Suprapubic skin (tissue), 4 donors: ENCODE measurements at regions not wholly inside any gene's neighbourhood (a gene's known extent, or its start where the extent isn't known, plus 50 kb on each side); places are given as distances from the start of the nearest gene placed in this dataset.

Source experiments
- DNase-seq, 2 donors: peaks; one replicate each; pipeline ENCODE4 v3.0.0-alpha.2; 2019; ENCODE audit warnings: low spot score in 2 of 2
- H3K27ac ChIP-seq: fragments of 200-600 bp; sonication (generic); one replicate; pipeline ENCODE4 v1.5.1; 2019
- H3K27me3 ChIP-seq: fragments of 200-600 bp; sonication (generic); one replicate; pipeline ENCODE4 v1.5.1; 2019
- H3K36me3 ChIP-seq: fragments of 200-600 bp; sonication (generic); one replicate; pipeline ENCODE4 v1.5.1; 2019
- H3K4me1 ChIP-seq: fragments of 200-600 bp; sonication (generic); one replicate; pipeline ENCODE4 v1.5.1; 2019
- H3K4me3 ChIP-seq: fragments of 200-600 bp; sonication (generic); one replicate; pipeline ENCODE4 v1.5.1; 2019; ENCODE audit warnings: mild to moderate bottlenecking
- H3K9me3 ChIP-seq: fragments of 200-600 bp; sonication (generic); one replicate; pipeline ENCODE4 v1.5.1; 2019
- CTCF ChIP-seq, 2 donors: fragments of 200-600 bp in 1 of 2; fragments of 450-650 bp in 1 of 2; sonication (generic) in 1 of 2; IDR thresholded peaks; one replicate each; pipeline ENCODE4 v1.5.1; 2016 to 2019; ENCODE audit warnings: antibody characterized with exemption in 2 of 2, mild to moderate bottlenecking in 1 of 2, moderate library complexity in 1 of 2
- EP300 ChIP-seq: sonication (generic); formaldehyde crosslinking; IDR thresholded peaks from one replicate; pipeline ENCODE4 v1.6.1; 2017; ENCODE audit warnings: antibody characterized with exemption
- POLR2A ChIP-seq, 2 donors: fragments of 450-650 bp; IDR thresholded peaks; one replicate each; pipeline ENCODE4 v1.6.1; 2017; ENCODE audit warnings: antibody characterized with exemption in 2 of 2, mild to moderate bottlenecking in 2 of 2, moderate library complexity in 2 of 2
- POLR2AphosphoS5 ChIP-seq, 3 donors: sonication (generic); formaldehyde crosslinking; IDR thresholded peaks; one replicate each; pipeline ENCODE4 v1.6.1; 2017; ENCODE audit warnings: antibody characterized with exemption in 3 of 3
- WGBS: methylation state at CpG from one replicate; pipeline ENCODE4 v1.1.5; 2018; 5-methylcytosine and 5-hydroxymethylcytosine counted together

- no peak for TF ChIP-seq CTCF (IDR thresholded peaks at IDR 0.05)
- TF ChIP-seq POLR2A (IDR thresholded peaks at IDR 0.05), result no peak
- no peak for TF ChIP-seq EP300
- no peak for TF ChIP-seq POLR2AphosphoS5 (IDR thresholded peaks at IDR 0.05)
- no peak for DNase-seq
- no peaks in the 10 kb centered on the region for H3K27me3 ChIP-seq
- 78% methylated on average over 2 of the region's 2 CpGs for WGBS
- H3K4me3 ChIP-seq, result no peak overlapping the region
- H3K36me3 ChIP-seq, result no peaks in the 10 kb centered on the region
- no peaks in the 10 kb centered on the region for H3K4me1 ChIP-seq
- H3K27ac ChIP-seq, result no peak overlapping the region
- no peaks in the 10 kb centered on the region for H3K9me3 ChIP-seq
Measured at GRCh38 chr1:215377746-215378145, 189.4 kb upstream of the KCTD3 start.

GRCh38 chr1:215380566-215380965 is 186.5 kb upstream of the KCTD3 start:
- 100% methylated on average over 1 of the region's 1 CpG for WGBS
- Histone ChIP-seq H3K27ac (no peak overlapping the region), H3K9me3 (no peaks in the 10 kb centered on the region), H3K36me3 (no peaks in the 10 kb centered on the region), H3K27me3 (no peaks in the 10 kb centered on the region), H3K4me1 (no peaks in the 10 kb centered on the region), H3K4me3 (no peak overlapping the region)
- no peak for TF ChIP-seq EP300
- TF ChIP-seq CTCF (IDR thresholded peaks at IDR 0.05), result no peak
- no peak for TF ChIP-seq POLR2AphosphoS5 (IDR thresholded peaks at IDR 0.05)
- TF ChIP-seq POLR2A (IDR thresholded peaks at IDR 0.05), result no peak
- DNase-seq, result no peak

GRCh38 chr1:215393476-215393875 is 173.6 kb upstream of the KCTD3 start:
- no peak for DNase-seq
- no peaks in the 10 kb centered on the region for H3K9me3 ChIP-seq
- 74% methylated on average over 1 of the region's 1 CpG for WGBS

GRCh38 chr1:215394084-215394991 is 172.8 kb upstream of the KCTD3 start:
- no peaks in the 10 kb centered on the region for H3K4me1 ChIP-seq
- DNase-seq, result no peak
- H3K27me3 ChIP-seq, result no peaks in the 10 kb centered on the region
- H3K27ac ChIP-seq, result no peak overlapping the region
- H3K36me3 ChIP-seq, result no peaks in the 10 kb centered on the region
- no peak for TF ChIP-seq EP300
- no peak for TF ChIP-seq POLR2A (IDR thresholded peaks at IDR 0.05)
- TF ChIP-seq POLR2AphosphoS5 (IDR thresholded peaks at IDR 0.05), result no peak
- no peak for TF ChIP-seq CTCF (IDR thresholded peaks at IDR 0.05)
- H3K9me3 ChIP-seq, result no peaks in the 10 kb centered on the region
- WGBS, result 94% methylated on average over 42 of the region's 53 CpGs
- no peak overlapping the region for H3K4me3 ChIP-seq

More at GRCh38 chr1:215393476-215393875, 173.6 kb upstream of the KCTD3 start:
- Histone ChIP-seq H3K27me3 (no peaks in the 10 kb centered on the region), H3K36me3 (no peaks in the 10 kb centered on the region), H3K4me3 (no peak overlapping the region), H3K4me1 (no peaks in the 10 kb centered on the region), H3K27ac (no peak overlapping the region)
- no peak for TF ChIP-seq EP300
- no peak for TF ChIP-seq POLR2A (IDR thresholded peaks at IDR 0.05)
- TF ChIP-seq POLR2AphosphoS5 (IDR thresholded peaks at IDR 0.05), result no peak
- TF ChIP-seq CTCF (IDR thresholded peaks at IDR 0.05), result no peak

GRCh38 chr1:215397106-215397505 is 170.0 kb upstream of the KCTD3 start:
- 55% methylated on average over 5 of the region's 5 CpGs for WGBS
- H3K27ac ChIP-seq, result no peak overlapping the region
- no peak for TF ChIP-seq POLR2AphosphoS5 (IDR thresholded peaks at IDR 0.05)
- no peak for TF ChIP-seq EP300
- no peak for TF ChIP-seq CTCF (IDR thresholded peaks at IDR 0.05)
- TF ChIP-seq POLR2A (IDR thresholded peaks at IDR 0.05), result no peak
- no peaks in the 10 kb centered on the region for H3K36me3 ChIP-seq
- no peak for DNase-seq
- H3K27me3 ChIP-seq, result no peaks in the 10 kb centered on the region
- H3K9me3 ChIP-seq, result no peaks in the 10 kb centered on the region
- H3K4me3 ChIP-seq, result no peak overlapping the region
- H3K4me1 ChIP-seq, result no peaks in the 10 kb centered on the region
